ENCODE measurements at regions not wholly inside any gene's neighbourhood (a gene's known extent, or its start where the extent isn't known, plus 50 kb on each side); places are given as distances from the start of the nearest gene placed in this dataset.
A peak's percentile ranks its signal among the peaks of the same experiment; 100 is the strongest.

- FAIRE-seq = no peak
- Histone ChIP-seq H3K23me2 (ENCODE audit: low read depth, low read length) (no peaks in the 10 kb centered on the region; the same call in 1 of the 2 replicates), H3K27ac (ENCODE audit: low read depth, low read length) (no peak overlapping the region), H3K36me3 (ENCODE audit: control insufficient read depth in 2 of 4, insufficient read depth in 4 of 4, low read length in 3 of 4) (no peaks in the 10 kb centered on the region), H3K4me1 (replicated peaks in 1 of 4; ENCODE audit: control insufficient read depth in 3 of 4, insufficient read depth in 4 of 4, low read length in 3 of 4) (peaks cover 0 to 6% (median 3%) of the 10 kb centered on the region in 4 experiments; a peak in 4 of 7 replicates), H3K14ac (ENCODE audit: insufficient read length) (no peak overlapping the region), H2BK12ac (ENCODE audit: low read depth, low read length) (no peak overlapping the region), H3K56ac (replicated peaks; ENCODE audit: insufficient read length, low read depth, low read length) (no peak overlapping the region), H3K18ac (ENCODE audit: extremely low read depth, low read length) (no peak overlapping the region), H2BK20ac (ENCODE audit: low read length) (no peak overlapping the region), H3K9ac (replicated peaks in 1 of 4; ENCODE audit: extremely low read depth in 1 of 4, low read depth in 3 of 4, low read length in 3 of 4) (no peak overlapping the region), H3K23ac (ENCODE audit: insufficient read length) (no peak overlapping the region), H3K79me1 (ENCODE audit: low read depth, low read length) (no peaks in the 10 kb centered on the region), H4K20me1 (replicated peaks in 1 of 2; ENCODE audit: control insufficient read depth in 1 of 2, insufficient read depth in 2 of 2, low read length in 2 of 2) (peaks cover 0 to 2% of the 10 kb centered on the region in 2 experiments), H2BK120ac (replicated peaks; ENCODE audit: low read depth, low read length) (no peak overlapping the region), H3K79me2 (ENCODE audit: control insufficient read depth in 1 of 2, insufficient read depth in 2 of 2, low read length in 2 of 2) (no peaks in the 10 kb centered on the region), H4K5ac (ENCODE audit: insufficient read length, low read depth, low read length) (no peak overlapping the region), H2BK15ac (ENCODE audit: low read length) (no peak overlapping the region), H2AFZ (ENCODE audit: low read length) (no peak overlapping the region), H3K4ac (replicated peaks; ENCODE audit: insufficient read length, low read depth, low read length) (no peak overlapping the region), H2BK5ac (ENCODE audit: low read depth, low read length) (no peak overlapping the region), H4K8ac (ENCODE audit: extremely low read depth, insufficient read depth, low read length) (no peak overlapping the region), H3K27me3 (replicated peaks in 1 of 4; ENCODE audit: control insufficient read depth in 3 of 4, extremely low read depth in 1 of 4, insufficient read depth in 3 of 4, low read length in 3 of 4) (peaks cover 0 to 4% (median 1%) of the 10 kb centered on the region in 4 experiments; a peak in 2 of 7 replicates), H3K4me3 (ENCODE audit: extremely low read depth in 1 of 4, insufficient read depth in 2 of 4, low read depth in 3 of 4, low read length in 4 of 4) (no peak overlapping the region), H3K4me2 (ENCODE audit: insufficient read depth in 1 of 2, low read depth in 2 of 2, low read length in 2 of 2) (no peak overlapping the region), H4K91ac (replicated peaks; ENCODE audit: insufficient read length, low read length) (no peak overlapping the region), H2AK5ac (ENCODE audit: low read depth, low read length) (no peak overlapping the region), H3K9me3 (ENCODE audit: insufficient read depth in 2 of 2, low read depth in 1 of 2, low read length in 1 of 2) (no peaks in the 10 kb centered on the region)
- 87% methylated on average over 4 of the region's 4 CpGs; no CpG with 5 or more reads in 1 of the 2 experiments for WGBS, 2 experiments (ENCODE audit: extremely low coverage in 1 of 2, insufficient coverage in 1 of 2, insufficient read length in 1 of 2, insufficient replicate concordance in 2 of 2, low coverage in 1 of 2, low lambda C conversion rate in 2 of 2, missing lambda C conversion rate in 1 of 2)
- ChIA-PET CTCF (ENCODE audit: partially characterized antibody) (no interaction called here), POLR2A (ENCODE audit: partially characterized antibody) (no interaction called here)
- no peak for DNase-seq (ENCODE audit: low read depth in 1 of 2, low spot score in 2 of 2)
- no peak for TF ChIP-seq MAX (IDR thresholded peaks at IDR 0.05)
- no peak for TF ChIP-seq KDM1A (IDR thresholded peaks at IDR 0.05; ENCODE audit: borderline replicate concordance, low read length)
- TF ChIP-seq POLR2AphosphoS5 (IDR thresholded peaks at IDR 0.05; ENCODE audit: low read depth, low read length) = no peak
- no peak for TF ChIP-seq MAFK (IDR thresholded peaks at IDR 0.05; ENCODE audit: low read depth, low read length)
- 0 out of 2 replicates have a peak, but pooled peaks have one; percentile 19 for TF ChIP-seq TEAD4 (IDR thresholded peaks at IDR 0.05; ENCODE audit: low read depth, low read length)
- TF ChIP-seq BACH1 (IDR thresholded peaks at IDR 0.05; ENCODE audit: low read length) = no peak
- no peak for TF ChIP-seq SIRT6 (IDR thresholded peaks at IDR 0.05; ENCODE audit: low read length)
Observed at GRCh38 chr14:96693252-96693820, 103.8 kb upstream of the VRK1 start.
